Aorta (tissue), 5 donors: ENCODE measurements at regions not wholly inside any gene's neighbourhood (a gene's known extent, or its start where the extent isn't known, plus 50 kb on each side); places are given as distances from the start of the nearest gene placed in this dataset.

Experiments
- ATAC-seq: fragments of 200-7000 bp; cut with Tn5 transposase; one replicate; pipeline ENCODE4 v1.9.1; 2022; ENCODE audit warnings: moderate library complexity; ENCODE audit not compliant: low FRiP score
- DNase-seq, 2 donors: peaks; one replicate each; pipeline ENCODE4 v3.0.0-alpha.2; 2020
- H3K27ac ChIP-seq, 2 donors: one replicate each; pipeline ENCODE4 v1.5.1; 2013; ENCODE audit warnings: low read length in 2 of 2, mild to moderate bottlenecking in 2 of 2, moderate library complexity in 2 of 2, control low read depth in 1 of 2, inconsistent platforms in 1 of 2, low read depth in 1 of 2
- H3K27me3 ChIP-seq, 2 donors: one replicate each; pipeline ENCODE4 v1.6.1; 2013; ENCODE audit warnings: control low read depth in 1 of 2, low read length in 1 of 2, mild to moderate bottlenecking in 1 of 2, moderate library complexity in 1 of 2; ENCODE audit not compliant: insufficient read depth in 2 of 2, control insufficient read depth in 1 of 2
- H3K36me3 ChIP-seq, 2 donors: one replicate each; pipeline ENCODE4 v1.6.1; 2013; ENCODE audit warnings: control low read depth in 1 of 2, low read length in 1 of 2, mild to moderate bottlenecking in 1 of 2; ENCODE audit not compliant: insufficient read depth in 2 of 2, control insufficient read depth in 1 of 2
- H3K4me1 ChIP-seq, 2 donors: one replicate each; pipeline ENCODE4 v1.6.1; 2013; ENCODE audit warnings: low read length in 2 of 2, control low read depth in 1 of 2, mild to moderate bottlenecking in 1 of 2, moderate library complexity in 1 of 2; ENCODE audit not compliant: insufficient read depth in 2 of 2, control insufficient read depth in 1 of 2
- H3K4me3 ChIP-seq, 2 donors: one replicate each; pipeline ENCODE4 v1.5.1; 2013; ENCODE audit warnings: low read length in 2 of 2, control low read depth in 1 of 2, mild to moderate bottlenecking in 1 of 2
- H3K9me3 ChIP-seq: one replicate; pipeline ENCODE4 v1.6.1; 2013; ENCODE audit warnings: mild to moderate bottlenecking, low read length; ENCODE audit not compliant: control insufficient read depth
- WGBS, 2 donors: extraction: QIAGEN DNeasy Blood & Tissue Kit; methylation state at CpG; one replicate each; pipeline ENCODE4 v1.1.7; 2013; 5-methylcytosine and 5-hydroxymethylcytosine counted together
- intact Hi-C, 2 donors: fragments of 100-400 bp; cut with DNase I; formaldehyde crosslinking; loops; one replicate each; pipeline versions ENCODE4 v1.14.2 to v1.15.0; 2022
- donor health status: healthy with polysubstance abuse.
- donor health status: Bipolar disorder and iron deficiency.
- donor health status: DM: no; HTN: no; CAD: no.
- donor health status: DM: no; HTN: no; CAD: no.
- donor health status: DM: yes; HTN: yes; CAD: no.

GRCh38 chr2:76270096-76270710 lies 559.5 kb upstream of the GCFC2 start:
- H3K36me3 ChIP-seq: no peaks in the 10 kb centered on the region
- H3K4me1 ChIP-seq: no peaks in the 10 kb centered on the region
- H3K9me3 ChIP-seq: no peaks in the 10 kb centered on the region
- WGBS, 2 donors: 84 to 86% methylated on average over 4 of the region's 4 CpGs
- intact Hi-C loops: no loop called here
- DNase-seq (no peak), ATAC-seq (no peak)
- no peaks in the 10 kb centered on the region for H3K27me3 ChIP-seq
- H3K4me3 ChIP-seq: no peak overlapping the region
- no peak overlapping the region for H3K27ac ChIP-seq

GRCh38 chr2:76268902-76269620 lies 558.3 kb upstream of the GCFC2 start:
- ATAC-seq (no peak), DNase-seq (no peak)
- H3K4me3 ChIP-seq: no peak overlapping the region
- intact Hi-C loops: no loop called here
- H3K36me3 ChIP-seq: no peaks in the 10 kb centered on the region
- H3K27me3 ChIP-seq: no peaks in the 10 kb centered on the region
- H3K27ac ChIP-seq: no peak overlapping the region
- no peaks in the 10 kb centered on the region for H3K9me3 ChIP-seq
- WGBS, 2 donors: 32 to 35% methylated on average over 5 of the region's 5 CpGs
- no peaks in the 10 kb centered on the region for H3K4me1 ChIP-seq

- Histone ChIP-seq H3K4me1 (no peaks in the 10 kb centered on the region), H3K36me3 (no peaks in the 10 kb centered on the region), H3K4me3 (no peak overlapping the region), H3K27ac (no peak overlapping the region), H3K27me3 (no peaks in the 10 kb centered on the region), H3K9me3 (no peaks in the 10 kb centered on the region)
- 16 to 20% methylated on average over 1 of the region's 1 CpG for WGBS, 2 donors
- DNase-seq (no peak), ATAC-seq (no peak)
- intact Hi-C loops: no loop called here
Observed at GRCh38 chr2:76268484-76268883, 557.8 kb upstream of the GCFC2 start.

- H3K4me3 ChIP-seq: no peak overlapping the region
- no peaks in the 10 kb centered on the region for H3K36me3 ChIP-seq
- peaks cover 0 to 4% of the 10 kb centered on the region in 2 donors for H3K27me3 ChIP-seq
- intact Hi-C loops: no loop called here
- no peaks in the 10 kb centered on the region for H3K9me3 ChIP-seq
- H3K4me1 ChIP-seq: no peaks in the 10 kb centered on the region
- ATAC-seq: no peak
- H3K27ac ChIP-seq: no peak overlapping the region
- no peak for DNase-seq
Observed at GRCh38 chr2:76257802-76258201, 547.1 kb upstream of the GCFC2 start.

GRCh38 chr2:76256458-76257088 lies 545.9 kb upstream of the GCFC2 start:
- ATAC-seq (no peak), DNase-seq (no peak)
- 46 to 54% methylated on average over 3 of the region's 3 CpGs for WGBS, 2 donors
- no peaks in the 10 kb centered on the region for H3K36me3 ChIP-seq
- H3K9me3 ChIP-seq: no peaks in the 10 kb centered on the region
- H3K4me3 ChIP-seq: no peak overlapping the region
- H3K27ac ChIP-seq: no peak overlapping the region
- H3K4me1 ChIP-seq: no peaks in the 10 kb centered on the region
- H3K27me3 ChIP-seq: peaks cover 0 to 2% of the 10 kb centered on the region in 2 donors
- intact Hi-C loops: no loop called here

GRCh38 chr2:76252704-76253103 lies 542.0 kb upstream of the GCFC2 start:
- no peaks in the 10 kb centered on the region for H3K27me3 ChIP-seq
- no peak for DNase-seq

GRCh38 chr2:76251342-76251741 lies 540.6 kb upstream of the GCFC2 start:
- DNase-seq (no peak), ATAC-seq (no peak)
- Histone ChIP-seq H3K36me3 (no peaks in the 10 kb centered on the region), H3K27me3 (no peaks in the 10 kb centered on the region), H3K27ac (no peak overlapping the region), H3K4me1 (no peaks in the 10 kb centered on the region), H3K4me3 (no peak overlapping the region), H3K9me3 (no peaks in the 10 kb centered on the region)
- WGBS, 2 donors: 60 to 64% methylated on average over 2 of the region's 2 CpGs
- intact Hi-C loops: no loop called here

More at GRCh38 chr2:76252704-76253103, 542.0 kb upstream of the GCFC2 start:
- Histone ChIP-seq H3K9me3 (no peaks in the 10 kb centered on the region), H3K27ac (no peak overlapping the region), H3K36me3 (no peaks in the 10 kb centered on the region), H3K4me3 (no peak overlapping the region), H3K4me1 (no peaks in the 10 kb centered on the region)
- ATAC-seq: no peak
- intact Hi-C loops: no loop called here
- 32 to 33% methylated on average over 1 of the region's 1 CpG for WGBS, 2 donors

- no peak for ATAC-seq
- H3K4me3 ChIP-seq: no peak overlapping the region
- WGBS, 2 donors: 69 to 80% methylated on average over 3 of the region's 3 CpGs
- intact Hi-C loops: no loop called here
- H3K27me3 ChIP-seq: no peaks in the 10 kb centered on the region
- no peaks in the 10 kb centered on the region for H3K4me1 ChIP-seq
- no peak for DNase-seq
- H3K27ac ChIP-seq: no peak overlapping the region
- H3K36me3 ChIP-seq: no peaks in the 10 kb centered on the region
- H3K9me3 ChIP-seq: no peaks in the 10 kb centered on the region
Observed at GRCh38 chr2:76247006-76247405, 536.3 kb upstream of the GCFC2 start.
